ENCODE measurements at regions not wholly inside any gene's neighbourhood (a gene's known extent, or its start where the extent isn't known, plus 50 kb on each side); places are given as distances from the start of the nearest gene placed in this dataset.

GRCh38 chr4:174418640-174419212 lies 103.6 kb downstream of the HPGD start:
- TF ChIP-seq CTCF (IDR thresholded peaks at IDR 0.05), result no peak
- TF ChIP-seq POLR2A (IDR thresholded peaks at IDR 0.05), result no peak
- Histone ChIP-seq H3K36me3 (no peaks in the 10 kb centered on the region), H3K4me3 (no peak overlapping the region), H3K27me3 (no peaks in the 10 kb centered on the region), H3K27ac (no peak overlapping the region), H3K9me3 (no peaks in the 10 kb centered on the region), H3K4me1 (no peaks in the 10 kb centered on the region)
- DNase-seq (no peak), ATAC-seq (no peak)
- WGBS (ENCODE audit: insufficient coverage, low coverage, low lambda C conversion rate, missing lambda C conversion rate), result 63% methylated on average over 4 of the region's 4 CpGs
- intact Hi-C loops (cut with DNase I), result no loop called here

GRCh38 chr4:174408841-174409552 lies 113.3 kb downstream of the HPGD start:
- Histone ChIP-seq H3K27ac (no peak overlapping the region), H3K4me3 (no peak overlapping the region), H3K9me3 (no peaks in the 10 kb centered on the region), H3K36me3 (no peaks in the 10 kb centered on the region), H3K4me1 (no peaks in the 10 kb centered on the region), H3K27me3 (no peaks in the 10 kb centered on the region)
- intact Hi-C loops (cut with DNase I), result no loop called here
- no peak for DNase-seq
- WGBS (ENCODE audit: insufficient coverage, low coverage, low lambda C conversion rate, missing lambda C conversion rate), result 74% methylated on average over 8 of the region's 8 CpGs
- ATAC-seq, result no peak
- TF ChIP-seq POLR2A (IDR thresholded peaks at IDR 0.05) (no peak), CTCF (IDR thresholded peaks at IDR 0.05) (no peak)

GRCh38 chr4:174406383-174406782 lies 115.9 kb downstream of the HPGD start:
- Histone ChIP-seq H3K27me3 (no peaks in the 10 kb centered on the region), H3K9me3 (no peaks in the 10 kb centered on the region), H3K27ac (no peak overlapping the region), H3K4me3 (no peak overlapping the region), H3K36me3 (no peaks in the 10 kb centered on the region), H3K4me1 (no peaks in the 10 kb centered on the region)
- 46% methylated on average over 3 of the region's 3 CpGs for WGBS (ENCODE audit: insufficient coverage, low coverage, low lambda C conversion rate, missing lambda C conversion rate)
- no peak for TF ChIP-seq POLR2A (IDR thresholded peaks at IDR 0.05)
- TF ChIP-seq CTCF (IDR thresholded peaks at IDR 0.05), result no peak
- DNase-seq (no peak), ATAC-seq (no peak)
- intact Hi-C loops (cut with DNase I), result no loop called here

- H3K4me1 ChIP-seq, result no peaks in the 10 kb centered on the region
- H3K4me3 ChIP-seq, result no peak overlapping the region
- ATAC-seq (no peak), DNase-seq (no peak)
- H3K9me3 ChIP-seq, result no peaks in the 10 kb centered on the region
- no peaks in the 10 kb centered on the region for H3K27me3 ChIP-seq
- no peaks in the 10 kb centered on the region for H3K36me3 ChIP-seq
- H3K27ac ChIP-seq, result no peak overlapping the region
- no peak for TF ChIP-seq POLR2A (IDR thresholded peaks at IDR 0.05)
- whole genome bisulfite sequencing (ENCODE audit: insufficient coverage, low coverage, low lambda C conversion rate, missing lambda C conversion rate), result 55% methylated on average over 3 of the region's 3 CpGs
- intact Hi-C loops (cut with DNase I), result no loop called here
Observed at GRCh38 chr4:174405923-174406322, 116.4 kb downstream of the HPGD start.

GRCh38 chr4:174404677-174405076 lies 117.6 kb downstream of the HPGD start:
- H3K36me3 ChIP-seq, result no peaks in the 10 kb centered on the region
- intact Hi-C loops (cut with DNase I), result no loop called here
- no peak for TF ChIP-seq CTCF (IDR thresholded peaks at IDR 0.05)
- TF ChIP-seq POLR2A (IDR thresholded peaks at IDR 0.05), result no peak
- H3K4me3 ChIP-seq, result no peak overlapping the region
- no peaks in the 10 kb centered on the region for H3K27me3 ChIP-seq
- DNase-seq (no peak), ATAC-seq (no peak)
- 79% methylated on average over 1 of the region's 1 CpG for WGBS (ENCODE audit: insufficient coverage, low coverage, low lambda C conversion rate, missing lambda C conversion rate)
- H3K4me1 ChIP-seq, result no peaks in the 10 kb centered on the region
- H3K27ac ChIP-seq, result no peak overlapping the region
- H3K9me3 ChIP-seq, result no peaks in the 10 kb centered on the region

Measured in right lobe of liver (tissue), 6 donors.